Common myeloid progenitor, CD34-positive (primary cell): ENCODE measurements at regions not wholly inside any gene's neighbourhood (a gene's known extent, or its start where the extent isn't known, plus 50 kb on each side); places are given as distances from the start of the nearest gene placed in this dataset.

Experiments
- CTCF ChIA-PET: fragments of 350-600 bp; sonication (Branson Sonifier 250); formaldehyde crosslinking; loops from one replicate; lab custom pipeline; 2021; ENCODE audit warnings: antibody characterized with exemption; lab: Charles Lee
- POLR2A ChIA-PET: fragments of 350-600 bp; sonication (Branson Sonifier 250); formaldehyde crosslinking; loops from one replicate; lab custom pipeline; 2021; ENCODE audit warnings: antibody characterized with exemption; lab: Charles Lee
- DNase-seq, 3 donors: peaks; one replicate each; pipeline versions ENCODE4 v3.0.0 to v3.0.0-alpha.2; 2013
- H3K27ac ChIP-seq, 2 experiments: 1 replicate in 1 of 2; 2 replicates in 1 of 2; pipeline ENCODE4 v1.7.0; 2013; ENCODE audit warnings: inconsistent platforms in 2 of 2, low read length in 2 of 2, mild to moderate bottlenecking in 2 of 2, low read depth in 1 of 2, moderate library complexity in 1 of 2; ENCODE audit not compliant: severe bottlenecking in 2 of 2, insufficient read depth in 1 of 2, poor library complexity in 1 of 2
- H3K27me3 ChIP-seq, 5 experiments: replicated peaks in 2 of 5; 1 replicate in 3 of 5; 2 replicates in 2 of 5; pipeline versions ENCODE4 v1.6.1 to v1.7.0; 2013; ENCODE audit warnings: low read length in 4 of 5, mild to moderate bottlenecking in 2 of 5, moderate library complexity in 2 of 5, inconsistent platforms in 1 of 5; ENCODE audit not compliant: insufficient read depth in 5 of 5, control insufficient read depth in 4 of 5
- H3K36me3 ChIP-seq, 4 experiments: 1 replicate in 2 of 4; 2 replicates in 2 of 4; pipeline versions ENCODE4 v1.6.1 to v1.7.0; 2013; ENCODE audit warnings: low read length in 3 of 4, control low read depth in 1 of 4, mild to moderate bottlenecking in 1 of 4; ENCODE audit not compliant: control insufficient read depth in 4 of 4, insufficient read depth in 4 of 4
- H3K4me1 ChIP-seq, 4 experiments: 1 replicate in 3 of 4; 2 replicates in 1 of 4; pipeline versions ENCODE4 v1.6.1 to v1.7.1; 2013; ENCODE audit warnings: low read length in 3 of 4, mild to moderate bottlenecking in 3 of 4, control low read depth in 1 of 4, inconsistent platforms in 1 of 4, moderate library complexity in 1 of 4; ENCODE audit not compliant: control insufficient read depth in 4 of 4, insufficient read depth in 4 of 4; ENCODE audit errors: control extremely low read depth in 1 of 4
- H3K4me3 ChIP-seq, 7 experiments: 1 replicate in 4 of 7; 2 replicates in 3 of 7; pipeline versions ENCODE4 v1.5.1 to v1.7.0; 2013; ENCODE audit warnings: mild to moderate bottlenecking in 7 of 7, low read length in 6 of 7, moderate library complexity in 6 of 7, inconsistent platforms in 2 of 7, low read depth in 2 of 7, control low read depth in 1 of 7; ENCODE audit not compliant: insufficient read depth in 4 of 7, control insufficient read depth in 1 of 7; ENCODE audit errors: extremely low read depth in 1 of 7
- H3K9me3 ChIP-seq, 5 experiments: 1 replicate in 4 of 5; 2 replicates in 1 of 5; pipeline versions ENCODE4 v1.6.1 to v1.7.1; 2013; ENCODE audit warnings: low read length in 4 of 5, mild to moderate bottlenecking in 2 of 5, inconsistent platforms in 1 of 5, low read depth in 1 of 5, moderate library complexity in 1 of 5; ENCODE audit not compliant: control insufficient read depth in 4 of 5, insufficient read depth in 2 of 5; ENCODE audit errors: control extremely low read depth in 1 of 5
- WGBS: methylation state at CpG from one replicate; pipeline ENCODE4 v1.1.5; 2013; ENCODE audit not compliant: insufficient coverage; 5-methylcytosine and 5-hydroxymethylcytosine counted together

DNA sequence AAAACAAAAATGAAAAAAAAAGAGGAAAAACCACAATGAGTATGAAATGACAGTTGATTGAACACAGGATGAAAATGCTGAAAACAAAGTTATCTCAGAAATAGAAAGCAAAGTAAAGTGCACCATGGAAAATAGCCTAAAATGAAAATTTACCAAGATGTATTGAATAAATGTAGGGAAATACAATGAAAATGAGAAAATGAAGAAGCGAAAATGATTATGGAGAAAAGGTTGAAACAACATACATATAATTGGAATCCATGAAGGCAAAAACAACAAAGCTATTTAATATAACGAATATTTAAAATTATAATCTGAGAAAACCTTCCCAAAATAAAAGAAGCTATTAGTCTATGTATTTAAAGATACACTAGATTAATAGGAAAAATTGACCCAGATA is 147.4 kb downstream of the TMEM18 start:
- WGBS: no CpG with 5 or more reads among the region's 2 CpGs
- Histone ChIP-seq H3K36me3 (no peaks in the 10 kb centered on the region), H3K4me3 (no peak overlapping the region), H3K27me3 (peaks cover 0 to 7% (median 0%) of the 10 kb centered on the region in 5 experiments), H3K9me3 (peaks cover 2 to 8% (median 6%) of the 10 kb centered on the region in 5 experiments), H3K4me1 (no peaks in the 10 kb centered on the region), H3K27ac (no peak overlapping the region)
- POLR2A ChIA-PET: no interaction called here
- no peak for DNase-seq
- CTCF ChIA-PET: interaction anchor here (1.0 to 2.7 kb wide), 16 partner anchors 15 to 141 kb away, joined by 3 to 27 read pairs (median 4); no protein-coding TSS in a partner anchor

GRCh38 chr2:529424-529823 is 147.8 kb downstream of the TMEM18 start:
- Histone ChIP-seq H3K4me1 (no peaks in the 10 kb centered on the region), H3K4me3 (no peak overlapping the region), H3K27me3 (peaks cover 0 to 7% (median 0%) of the 10 kb centered on the region in 5 experiments), H3K36me3 (no peaks in the 10 kb centered on the region), H3K27ac (no peak overlapping the region), H3K9me3 (peaks cover 2 to 8% (median 6%) of the 10 kb centered on the region in 5 experiments)
- CTCF ChIA-PET: interaction anchor here (0.8 to 2.7 kb wide), 14 partner anchors 11 to 141 kb away, joined by 3 to 27 read pairs (median 4); no protein-coding TSS in a partner anchor
- DNase-seq: peak; percentile 67 to 81 (median 77)
- WGBS: no CpG with 5 or more reads among the region's 2 CpGs
- POLR2A ChIA-PET: no interaction called here

DNA sequence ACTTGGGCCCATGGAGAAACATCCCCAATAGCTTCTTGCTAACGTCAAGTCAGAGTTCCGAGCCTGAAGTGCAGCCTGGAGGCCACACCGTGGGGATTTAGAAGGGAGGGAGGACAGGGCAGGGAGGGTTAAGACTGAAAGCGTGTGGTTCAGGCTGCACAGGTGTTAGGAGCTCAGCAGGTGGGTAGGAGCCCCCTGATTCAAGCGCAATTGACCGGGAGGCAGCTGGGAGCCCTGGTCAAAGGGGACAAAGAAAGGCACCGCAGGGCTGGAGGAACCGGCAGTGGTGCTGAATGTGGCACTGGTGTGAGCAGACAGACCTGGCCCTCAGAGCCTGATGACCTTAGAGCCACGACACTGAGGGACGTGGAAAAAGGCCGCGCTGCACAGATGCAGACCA is 149.6 kb downstream of the TMEM18 start:
- H3K36me3 ChIP-seq: no peaks in the 10 kb centered on the region
- no peak overlapping the region for H3K4me3 ChIP-seq
- H3K4me1 ChIP-seq: no peaks in the 10 kb centered on the region
- H3K27me3 ChIP-seq: peaks cover 0 to 5% (median 0%) of the 10 kb centered on the region in 5 experiments
- no peak for DNase-seq
- H3K27ac ChIP-seq: no peak overlapping the region
- peaks cover under 1 to 5% (median 3%) of the 10 kb centered on the region in 5 experiments for H3K9me3 ChIP-seq
- CTCF ChIA-PET: interaction anchor here (1.0 kb wide), 1 partner anchor 110 kb away, joined by 3 read pairs; no protein-coding TSS in a partner anchor
- WGBS: 73% methylated on average over 4 of the region's 12 CpGs
- POLR2A ChIA-PET: no interaction called here

GRCh38 chr2:526918-527317 is 150.3 kb downstream of the TMEM18 start:
- ChIA-PET CTCF (interaction anchor here (1.0 kb wide), 1 partner anchor 110 kb away, joined by 3 read pairs; no protein-coding TSS in a partner anchor), POLR2A (no interaction called here)
- H3K4me1 ChIP-seq: no peaks in the 10 kb centered on the region
- no peaks in the 10 kb centered on the region for H3K36me3 ChIP-seq
- peaks cover 0 to 2% (median 1%) of the 10 kb centered on the region in 5 experiments for H3K9me3 ChIP-seq
- WGBS: 93% methylated on average over 5 of the region's 5 CpGs
- H3K27me3 ChIP-seq: peaks cover 0 to 5% (median 0%) of the 10 kb centered on the region in 5 experiments
- no peak overlapping the region for H3K27ac ChIP-seq
- H3K4me3 ChIP-seq: no peak overlapping the region
- no peak for DNase-seq

- ChIA-PET POLR2A (no interaction called here), CTCF (interaction anchor here (1.2 kb wide), 1 partner anchor 21 kb away, joined by 3 read pairs; no protein-coding TSS in a partner anchor)
- no peak for DNase-seq
- H3K27me3 ChIP-seq: peaks cover 0 to 3% (median 0%) of the 10 kb centered on the region in 5 experiments
- H3K4me3 ChIP-seq: no peak overlapping the region
- H3K4me1 ChIP-seq: no peaks in the 10 kb centered on the region
- WGBS: 97% methylated on average over 10 of the region's 10 CpGs
- H3K36me3 ChIP-seq: no peaks in the 10 kb centered on the region
- no peaks in the 10 kb centered on the region for H3K9me3 ChIP-seq
- no peak overlapping the region for H3K27ac ChIP-seq
Measured at GRCh38 chr2:525611-526010, 151.6 kb downstream of the TMEM18 start.

DNA sequence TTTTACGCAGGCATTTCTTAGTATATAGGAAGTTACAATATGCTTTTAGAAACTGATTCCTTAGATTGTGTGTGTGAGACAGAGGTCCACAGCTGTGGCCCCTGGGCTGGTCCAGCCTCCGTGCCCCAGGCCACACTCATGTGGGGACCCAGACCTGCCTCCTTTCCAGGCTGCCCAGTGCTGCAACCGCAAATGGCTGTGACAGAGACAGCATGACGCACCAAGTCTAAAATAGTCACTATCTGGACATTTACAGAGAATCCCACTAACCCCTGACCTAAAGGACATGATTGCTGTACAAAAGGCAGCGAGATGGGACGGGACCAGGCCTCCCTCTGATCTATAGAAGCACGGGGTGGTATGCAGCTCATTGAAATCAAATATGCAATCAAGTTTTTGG is 152.2 kb downstream of the TMEM18 start:
- H3K4me3 ChIP-seq: no peak overlapping the region
- CTCF ChIA-PET: interaction anchor here (1.2 kb wide), 1 partner anchor 22 kb away, joined by 3 read pairs; no protein-coding TSS in a partner anchor
- no peak for DNase-seq
- no peaks in the 10 kb centered on the region for H3K4me1 ChIP-seq
- 96% methylated on average over 6 of the region's 7 CpGs for WGBS
- POLR2A ChIA-PET: no interaction called here
- H3K9me3 ChIP-seq: no peaks in the 10 kb centered on the region
- H3K27ac ChIP-seq: no peak overlapping the region
- peaks cover 0 to 3% (median 0%) of the 10 kb centered on the region in 5 experiments for H3K27me3 ChIP-seq
- no peaks in the 10 kb centered on the region for H3K36me3 ChIP-seq

DNA sequence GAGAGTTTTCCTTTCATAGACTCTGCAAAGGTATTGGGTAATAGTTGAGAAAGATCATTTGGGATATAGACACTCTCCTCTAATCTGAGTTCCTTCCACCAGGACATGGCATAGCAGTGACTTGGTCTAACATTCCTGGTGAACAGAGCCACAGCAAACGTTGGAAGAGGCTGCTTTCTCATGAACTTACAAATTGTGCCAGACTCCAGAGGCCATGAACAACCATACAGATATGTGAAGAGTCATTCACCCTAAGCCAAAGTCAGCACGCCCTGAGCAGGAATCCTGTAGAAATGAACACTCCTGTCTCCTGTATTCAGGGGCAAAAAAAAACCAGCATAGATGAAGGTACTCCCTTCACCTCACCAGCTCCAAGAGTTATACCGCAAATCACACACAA is 152.8 kb downstream of the TMEM18 start:
- Histone ChIP-seq H3K27me3 (peaks cover 0 to 3% (median 0%) of the 10 kb centered on the region in 5 experiments), H3K9me3 (no peaks in the 10 kb centered on the region), H3K27ac (no peak overlapping the region), H3K4me3 (no peak overlapping the region), H3K36me3 (no peaks in the 10 kb centered on the region), H3K4me1 (no peaks in the 10 kb centered on the region)
- DNase-seq: no peak
- POLR2A ChIA-PET: no interaction called here
- WGBS: 74% methylated on average over 3 of the region's 3 CpGs
- CTCF ChIA-PET: no interaction called here
